Endometrium (tissue), 2 donors: ENCODE measurements at regions not wholly inside any gene's neighbourhood (a gene's known extent, or its start where the extent isn't known, plus 50 kb on each side); places are given as distances from the start of the nearest gene placed in this dataset.
A peak's percentile ranks its signal among the peaks of the same experiment; 100 is the strongest.

ENCODE experiments used
- FAIRE-seq: peaks from 2 replicates; lab custom pipeline; 2012; peaks lifted over from hg19 to GRCh38; lab: Jason Lieb, UNC
- donor health status: control.
- donor health status: control.

- no peak for FAIRE-seq
Observed at GRCh38 chr2:220000080-220000479, 372.6 kb downstream of the SLC4A3 start.

GRCh38 chr2:220000586-220000985, 373.2 kb downstream of the SLC4A3 start:
- no peak for FAIRE-seq

- FAIRE-seq, result no peak
Observed at GRCh38 chr2:220001751-220002150, 374.3 kb downstream of the SLC4A3 start.

- no peak for FAIRE-seq
Observed at GRCh38 chr2:220002251-220002650, 374.8 kb downstream of the SLC4A3 start.

- no peak for FAIRE-seq
Observed at GRCh38 chr2:220002699-220003098, 375.3 kb downstream of the SLC4A3 start.

GRCh38 chr2:220005362-220005761, 377.9 kb downstream of the SLC4A3 start:
- no peak for FAIRE-seq

- no peak for FAIRE-seq
Observed at GRCh38 chr2:220006152-220006621, 378.8 kb downstream of the SLC4A3 start.

GRCh38 chr2:220011859-220012258, 384.4 kb downstream of the SLC4A3 start:
- FAIRE-seq, result no peak

GRCh38 chr2:220014961-220015360, 387.5 kb downstream of the SLC4A3 start:
- FAIRE-seq, result no peak

- FAIRE-seq, result no peak
Observed at GRCh38 chr2:220015576-220015975, 388.1 kb downstream of the SLC4A3 start.

- FAIRE-seq, result no peak
Observed at GRCh38 chr2:220025207-220025606, 397.8 kb downstream of the SLC4A3 start.

GRCh38 chr2:220029013-220029412, 401.6 kb downstream of the SLC4A3 start:
- no peak for FAIRE-seq

GRCh38 chr2:220033546-220033945, 406.1 kb downstream of the SLC4A3 start:
- no peak for FAIRE-seq

GRCh38 chr2:220034426-220035130, 407.1 kb downstream of the SLC4A3 start:
- peak; percentile 21 for FAIRE-seq

GRCh38 chr2:220036431-220036830, 409.0 kb downstream of the SLC4A3 start:
- FAIRE-seq, result no peak

- FAIRE-seq, result no peak
Observed at GRCh38 chr2:220040346-220040745, 412.9 kb downstream of the SLC4A3 start.

GRCh38 chr2:220041447-220041846, 414.0 kb downstream of the SLC4A3 start:
- no peak for FAIRE-seq

GRCh38 chr2:220043155-220043989, 415.9 kb downstream of the SLC4A3 start:
- FAIRE-seq, result no peak

GRCh38 chr2:220043990-220044335, 416.5 kb downstream of the SLC4A3 start:
- peak; percentile 23 for FAIRE-seq

- FAIRE-seq, result no peak
Observed at GRCh38 chr2:220044383-220044782, 417.0 kb downstream of the SLC4A3 start.

GRCh38 chr2:220046507-220046906, 419.1 kb downstream of the SLC4A3 start:
- FAIRE-seq, result no peak

- no peak for FAIRE-seq
Observed at GRCh38 chr2:220051716-220052115, 424.3 kb downstream of the SLC4A3 start.

GRCh38 chr2:220053919-220054318, 426.5 kb downstream of the SLC4A3 start:
- FAIRE-seq, result no peak

- FAIRE-seq, result no peak
Observed at GRCh38 chr2:220057391-220057790, 430.0 kb downstream of the SLC4A3 start.
